Activated B cell treated with CpG ODN at 0.5 μM for 24 hours (primary cell): ENCODE measurements at regions not wholly inside any gene's neighbourhood (a gene's known extent, or its start where the extent isn't known, plus 50 kb on each side); places are given as distances from the start of the nearest gene placed in this dataset.

Source experiments
- ATAC-seq: fragments of 200-7000 bp; cut with Tn5 transposase; one replicate; pipeline ENCODE4 v1.10.0; 2021; ENCODE audit warnings: low read depth, mild to moderate bottlenecking, moderate library complexity
- CTCF ChIA-PET: fragments of 350-600 bp; sonication (Branson Sonifier 250); formaldehyde crosslinking; loops from one replicate; lab custom pipeline; 2021; ENCODE audit warnings: antibody characterized with exemption; lab: Charles Lee
- POLR2A ChIA-PET: fragments of 350-600 bp; sonication (Branson Sonifier 250); formaldehyde crosslinking; loops from one replicate; lab custom pipeline; 2021; ENCODE audit warnings: antibody characterized with exemption; lab: Charles Lee
- DNase-seq: peaks from one replicate; pipeline ENCODE4 v3.0.0; 2022
- H3K27ac Mint-ChIP-seq: one replicate; pipeline ENCODE4 v1.8.0; 2020; ENCODE audit warnings: mixed read lengths
- H3K27me3 Mint-ChIP-seq: one replicate; pipeline ENCODE4 v1.8.0; 2021; ENCODE audit warnings: mixed read lengths
- H3K36me3 Mint-ChIP-seq: one replicate; pipeline ENCODE4 v1.8.0; 2021; ENCODE audit warnings: low read depth, mixed read lengths
- H3K4me1 Mint-ChIP-seq: one replicate; pipeline ENCODE4 v1.8.0; 2021; ENCODE audit warnings: mixed read lengths
- H3K4me3 Mint-ChIP-seq: one replicate; pipeline ENCODE4 v1.8.0; 2020; ENCODE audit warnings: mild to moderate bottlenecking, mixed read lengths
- H3K9me3 Mint-ChIP-seq: one replicate; pipeline ENCODE4 v1.8.0; 2020; ENCODE audit warnings: mixed read lengths
- intact Hi-C: fragments of 100-400 bp; cut with micrococcal nuclease; formaldehyde crosslinking; loops from one replicate; pipeline ENCODE4 v1.15.1; 2024
- TF ChIP-seq, protein P1 (sequence below): fragments of 200-600 bp; IDR thresholded peaks from one replicate; pipeline ENCODE4 v1.8.0; 2022; ENCODE audit warnings: antibody characterized with exemption, mild to moderate bottlenecking

DNA sequence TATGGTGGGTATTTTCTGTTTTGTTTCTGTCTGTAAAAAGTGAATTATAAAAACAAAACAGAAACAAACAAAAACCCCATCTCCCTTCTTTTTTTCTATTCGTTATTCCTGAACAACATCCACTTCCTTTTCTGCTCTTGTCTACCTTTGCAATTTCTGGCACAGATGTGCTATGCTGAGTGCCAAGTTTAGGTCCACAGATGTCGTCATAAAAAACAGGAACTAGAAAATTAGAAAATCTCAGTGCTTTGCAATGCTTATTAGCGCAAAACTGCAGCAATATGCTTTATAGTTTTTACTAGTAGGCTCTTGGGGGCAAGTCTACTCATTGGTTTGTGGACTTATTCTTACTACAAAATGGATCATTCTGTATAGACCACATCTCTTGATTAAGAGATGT is 94.2 kb upstream of the PRKCQ start:
- H3K4me3 Mint-ChIP-seq, result no peak overlapping the region
- no peak overlapping the region for H3K27ac Mint-ChIP-seq
- TF ChIP-seq, protein P1, sequence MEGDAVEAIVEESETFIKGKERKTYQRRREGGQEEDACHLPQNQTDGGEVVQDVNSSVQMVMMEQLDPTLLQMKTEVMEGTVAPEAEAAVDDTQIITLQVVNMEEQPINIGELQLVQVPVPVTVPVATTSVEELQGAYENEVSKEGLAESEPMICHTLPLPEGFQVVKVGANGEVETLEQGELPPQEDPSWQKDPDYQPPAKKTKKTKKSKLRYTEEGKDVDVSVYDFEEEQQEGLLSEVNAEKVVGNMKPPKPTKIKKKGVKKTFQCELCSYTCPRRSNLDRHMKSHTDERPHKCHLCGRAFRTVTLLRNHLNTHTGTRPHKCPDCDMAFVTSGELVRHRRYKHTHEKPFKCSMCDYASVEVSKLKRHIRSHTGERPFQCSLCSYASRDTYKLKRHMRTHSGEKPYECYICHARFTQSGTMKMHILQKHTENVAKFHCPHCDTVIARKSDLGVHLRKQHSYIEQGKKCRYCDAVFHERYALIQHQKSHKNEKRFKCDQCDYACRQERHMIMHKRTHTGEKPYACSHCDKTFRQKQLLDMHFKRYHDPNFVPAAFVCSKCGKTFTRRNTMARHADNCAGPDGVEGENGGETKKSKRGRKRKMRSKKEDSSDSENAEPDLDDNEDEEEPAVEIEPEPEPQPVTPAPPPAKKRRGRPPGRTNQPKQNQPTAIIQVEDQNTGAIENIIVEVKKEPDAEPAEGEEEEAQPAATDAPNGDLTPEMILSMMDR, result no peak
- H3K4me1 Mint-ChIP-seq, result peaks cover 3% of the 10 kb centered on the region
- peaks cover 11% of the 10 kb centered on the region for H3K27me3 Mint-ChIP-seq
- no peaks in the 10 kb centered on the region for H3K9me3 Mint-ChIP-seq
- ATAC-seq (no peak), DNase-seq (no peak)
- H3K36me3 Mint-ChIP-seq, result no peaks in the 10 kb centered on the region
- intact Hi-C loops, result no loop called here
- ChIA-PET CTCF (no interaction called here), POLR2A (no interaction called here)

DNA sequence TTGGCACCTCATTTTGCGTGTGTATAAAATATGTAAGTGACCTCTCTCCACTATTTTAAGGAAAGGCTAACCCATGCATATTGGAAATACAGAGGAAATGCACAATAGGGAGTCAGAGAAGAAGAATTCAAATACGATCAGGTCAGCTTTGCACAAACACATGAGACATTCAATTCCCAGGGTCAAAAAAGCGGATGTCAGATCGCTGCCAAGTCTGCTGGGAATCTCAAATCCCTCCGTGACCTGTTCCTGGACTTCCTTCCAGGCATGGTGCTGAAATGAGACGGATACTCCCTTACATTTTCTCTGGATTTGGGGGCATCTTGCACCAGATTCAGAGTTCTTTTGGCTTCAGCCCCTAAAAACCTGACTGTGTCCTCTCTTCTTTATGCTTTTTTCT is 91.9 kb upstream of the PRKCQ start:
- no peaks in the 10 kb centered on the region for H3K36me3 Mint-ChIP-seq
- intact Hi-C loops, result no loop called here
- ChIA-PET POLR2A (no interaction called here), CTCF (no interaction called here)
- TF ChIP-seq, protein P1, result no peak
- H3K27me3 Mint-ChIP-seq, result peaks cover 10% of the 10 kb centered on the region
- H3K4me1 Mint-ChIP-seq, result peaks cover 3% of the 10 kb centered on the region
- H3K9me3 Mint-ChIP-seq, result no peaks in the 10 kb centered on the region
- no peak overlapping the region for H3K27ac Mint-ChIP-seq
- ATAC-seq, result no peak
- H3K4me3 Mint-ChIP-seq, result no peak overlapping the region
- no peak for DNase-seq

DNA sequence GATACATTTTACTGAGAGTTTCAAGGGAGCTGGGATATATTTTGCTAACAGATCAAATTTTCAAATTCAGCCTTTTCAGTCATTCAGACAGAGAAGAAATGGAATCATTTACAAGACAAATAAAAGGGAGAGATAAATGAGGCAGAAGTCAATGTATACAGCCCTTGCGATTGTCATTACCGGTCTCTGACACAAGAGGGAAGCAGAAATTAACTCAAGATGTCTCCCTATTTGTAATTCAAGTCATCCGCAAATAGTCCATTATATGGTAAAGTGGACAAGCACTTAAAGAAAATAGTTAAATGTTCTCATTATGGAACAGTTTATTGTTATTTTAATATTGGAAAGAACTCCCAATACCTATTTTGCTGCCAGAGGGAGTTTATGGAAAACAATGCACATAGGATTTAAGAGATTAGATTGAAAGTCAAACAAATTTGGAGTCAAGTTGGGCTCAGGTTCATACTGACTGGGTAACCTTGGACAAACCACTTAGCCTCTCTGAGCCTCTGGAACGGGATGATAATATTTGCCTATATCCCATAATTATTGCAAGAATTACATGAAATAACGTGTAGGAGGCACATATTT is 89.3 kb upstream of the PRKCQ start:
- POLR2A ChIA-PET, result no interaction called here
- Mint-ChIP-seq H3K27ac (no peak overlapping the region), H3K4me1 (peaks cover 2% of the 10 kb centered on the region), H3K27me3 (peaks cover 8% of the 10 kb centered on the region), H3K36me3 (no peaks in the 10 kb centered on the region), H3K9me3 (no peaks in the 10 kb centered on the region), H3K4me3 (no peak overlapping the region)
- DNase-seq, result no peak
- intact Hi-C loops, result loop anchor here (1.0 to 10.0 kb wide), 3 partner anchors 741 to 1018 kb away; partner anchors contain the start of gene SFMBT2
- no peak for ATAC-seq
- TF ChIP-seq, protein P1, result no peak
- CTCF ChIA-PET, result interaction anchor here (1.0 to 1.3 kb wide), 3 partner anchors 748 to 1018 kb away, joined by 3 to 4 read pairs (median 3); no protein-coding TSS in a partner anchor

DNA sequence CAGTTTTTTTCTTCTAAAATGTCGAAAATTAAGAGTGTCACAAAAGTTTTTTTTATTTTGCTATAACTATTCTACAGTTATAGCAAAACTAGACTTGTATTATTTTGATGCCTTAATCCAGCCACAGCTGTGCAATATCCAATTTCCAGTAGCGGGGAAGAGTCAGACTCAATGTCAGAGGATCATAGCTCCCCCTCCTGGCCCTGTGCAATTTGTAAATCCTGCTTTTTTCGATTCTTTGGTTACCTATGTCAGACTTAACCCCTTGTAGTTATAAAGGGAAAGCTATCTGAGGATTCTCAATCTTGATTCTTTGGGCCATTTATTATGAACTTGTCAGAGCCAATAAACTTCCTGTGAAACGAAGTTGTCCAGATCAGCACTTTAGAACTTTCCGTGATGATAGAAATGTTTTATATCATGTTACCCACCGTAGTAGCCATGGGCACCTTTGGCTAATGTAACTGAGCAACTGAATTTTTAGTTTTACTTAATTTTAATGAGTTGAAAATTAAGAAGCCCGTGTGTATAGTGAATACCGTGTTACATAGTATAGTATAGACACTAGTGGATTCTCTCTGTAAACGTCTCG is 87.7 kb upstream of the PRKCQ start:
- intact Hi-C loops, result loop anchor here (1.0 to 10.0 kb wide), 3 partner anchors 250 to 857 kb away; partner anchors contain the start of gene SFMBT2
- DNase-seq (no peak), ATAC-seq (no peak)
- Mint-ChIP-seq H3K4me1 (no peaks in the 10 kb centered on the region), H3K36me3 (no peaks in the 10 kb centered on the region), H3K27ac (no peak overlapping the region), H3K27me3 (peaks cover 8% of the 10 kb centered on the region), H3K4me3 (no peak overlapping the region), H3K9me3 (no peaks in the 10 kb centered on the region)
- TF ChIP-seq, protein P1, result no peak
- POLR2A ChIA-PET, result no interaction called here
- CTCF ChIA-PET, result interaction anchor here (0.7 to 1.4 kb wide), 3 partner anchors 11 to 249 kb away, joined by 3 to 4 read pairs (median 3); no protein-coding TSS in a partner anchor

DNA sequence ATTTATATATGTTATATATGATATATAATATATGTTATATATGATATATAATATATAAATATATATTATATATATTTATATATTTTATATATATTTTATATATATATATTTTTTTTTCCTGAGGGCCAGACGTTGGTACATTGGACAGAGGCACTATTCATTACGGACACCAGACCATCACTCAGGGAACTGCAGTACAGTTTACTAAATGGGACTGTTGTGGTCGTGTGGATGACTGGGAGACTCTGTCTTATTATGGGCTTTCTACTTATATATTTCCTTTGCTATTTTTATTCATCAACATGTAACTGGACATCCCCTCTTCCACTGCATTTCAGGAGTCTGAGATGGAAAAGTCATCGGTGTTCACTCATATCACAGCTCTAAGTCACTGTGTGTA is 87.1 kb upstream of the PRKCQ start:
- intact Hi-C loops, result loop anchor here (1.0 to 10.0 kb wide), 2 partner anchors 250 to 858 kb away; no protein-coding TSS in a partner anchor
- no peak overlapping the region for H3K4me3 Mint-ChIP-seq
- H3K36me3 Mint-ChIP-seq, result no peaks in the 10 kb centered on the region
- DNase-seq (no peak), ATAC-seq (no peak)
- CTCF ChIA-PET, result no interaction called here
- peaks cover 8% of the 10 kb centered on the region for H3K27me3 Mint-ChIP-seq
- POLR2A ChIA-PET, result no interaction called here
- no peak overlapping the region for H3K27ac Mint-ChIP-seq
- TF ChIP-seq, protein P1, result no peak
- no peaks in the 10 kb centered on the region for H3K9me3 Mint-ChIP-seq
- H3K4me1 Mint-ChIP-seq, result no peaks in the 10 kb centered on the region
